SK-N-SH treated with all-trans-retinoic acid at 6 μM for 48 hours (cell line): ENCODE measurements at regions not wholly inside any gene's neighbourhood (a gene's known extent, or its start where the extent isn't known, plus 50 kb on each side); places are given as distances from the start of the nearest gene placed in this dataset.

Experiments
- ATAC-seq: fragments of 200-7000 bp; cut with Tn5 transposase; 3 replicates; pipeline ENCODE4 v1.9.1; 2020; ENCODE audit warnings: mild to moderate bottlenecking, moderate library complexity
- ARNTL ChIP-seq: fragments of 450-650 bp; formaldehyde crosslinking; IDR thresholded peaks from 2 replicates; pipeline ENCODE4 v1.5.0; 2020; ENCODE audit warnings: low read depth, mild to moderate bottlenecking, moderate library complexity, borderline replicate concordance
- BACH2 ChIP-seq: fragments of 250-450 bp; sonication (Bioruptor Pico); IDR thresholded peaks from 2 replicates; pipeline ENCODE4 v1.9.0; 2021; ENCODE audit warnings: mild to moderate bottlenecking, borderline replicate concordance
- CSDC2 ChIP-seq: fragments of 250-450 bp; sonication (Bioruptor Pico); IDR thresholded peaks from 2 replicates; pipeline ENCODE4 v1.5.0; 2020; ENCODE audit warnings: mild to moderate bottlenecking, moderate library complexity
- ESRRG ChIP-seq: fragments of 250-450 bp; sonication (Bioruptor Pico); IDR thresholded peaks from 2 replicates; pipeline ENCODE4 v1.6.1; 2021; ENCODE audit warnings: mild to moderate bottlenecking
- GLIS3 ChIP-seq: fragments of 250-450 bp; sonication (Bioruptor Pico); IDR thresholded peaks from 2 replicates; pipeline ENCODE4 v1.5.0; 2020; ENCODE audit warnings: mild to moderate bottlenecking, moderate library complexity
- ISL1 ChIP-seq: fragments of 250-450 bp; sonication (Bioruptor Pico); IDR thresholded peaks from 2 replicates; pipeline ENCODE4 v2.1.2; 2022; ENCODE audit warnings: mild to moderate bottlenecking, moderate library complexity
- OSR1 ChIP-seq: fragments of 250-450 bp; sonication (Bioruptor Pico); IDR thresholded peaks from 2 replicates; pipeline ENCODE4 v1.8.0; 2022; ENCODE audit warnings: moderate library complexity, mild to moderate bottlenecking, inconsistent platforms
- RARB ChIP-seq: fragments of 250-450 bp; sonication (Bioruptor Pico); IDR thresholded peaks from 2 replicates; pipeline ENCODE4 v1.8.0; 2021; ENCODE audit warnings: mild to moderate bottlenecking, moderate library complexity
- SNAI2 ChIP-seq: fragments of 250-450 bp; sonication (Bioruptor Pico); IDR thresholded peaks from 2 replicates; pipeline ENCODE4 v1.5.0; 2020; ENCODE audit warnings: mild to moderate bottlenecking, moderate library complexity
- TCF4 ChIP-seq: fragments of 250-450 bp; sonication (Bioruptor Pico); IDR thresholded peaks from 2 replicates; pipeline ENCODE4 v1.8.0; 2021; ENCODE audit warnings: mild to moderate bottlenecking, moderate library complexity, borderline replicate concordance
- ZC3H10 ChIP-seq: fragments of 250-450 bp; sonication (Bioruptor Pico); IDR thresholded peaks from 2 replicates; pipeline ENCODE4 v1.5.1; 2021; ENCODE audit warnings: mild to moderate bottlenecking, moderate library complexity
- ZFP3 ChIP-seq: fragments of 250-450 bp; sonication (Bioruptor Pico); IDR thresholded peaks from 2 replicates; pipeline ENCODE4 v1.5.0; 2020; ENCODE audit warnings: mild to moderate bottlenecking, moderate library complexity
- ZFP30 ChIP-seq: fragments of 450-650 bp; formaldehyde crosslinking; IDR thresholded peaks from 2 replicates; pipeline ENCODE4 v1.5.0; 2022; ENCODE audit warnings: mild to moderate bottlenecking, moderate library complexity
- ZNF565 ChIP-seq: fragments of 450-650 bp; formaldehyde crosslinking; conservative IDR thresholded peaks from 2 replicates; pipeline ENCODE4 v1.5.0; 2020; ENCODE audit warnings: low read depth, mild to moderate bottlenecking, moderate library complexity
- ZNF70 ChIP-seq: fragments of 450-650 bp; formaldehyde crosslinking; IDR thresholded peaks from 2 replicates; pipeline ENCODE4 v1.5.0; 2020; ENCODE audit warnings: mild to moderate bottlenecking, moderate library complexity
- ZNF8 ChIP-seq: fragments of 450-650 bp; formaldehyde crosslinking; IDR thresholded peaks from 2 replicates; pipeline ENCODE4 v1.5.0; 2020; ENCODE audit warnings: mild to moderate bottlenecking, moderate library complexity
- TF ChIP-seq, protein P1 (sequence below): fragments of 250-450 bp; sonication (Bioruptor Pico); IDR thresholded peaks from 2 replicates; pipeline ENCODE4 v1.5.0; 2020; ENCODE audit warnings: mild to moderate bottlenecking, moderate library complexity
- TF ChIP-seq, protein P2 (sequence below): fragments of 250-450 bp; sonication (Bioruptor Pico); IDR thresholded peaks from 2 replicates; pipeline ENCODE4 v1.8.0; 2020; ENCODE audit warnings: mild to moderate bottlenecking, moderate library complexity, borderline replicate concordance
- TF ChIP-seq, protein P3 (sequence below): fragments of 250-450 bp; sonication (Bioruptor Pico); IDR thresholded peaks from 2 replicates; pipeline ENCODE4 v1.5.1; 2020; ENCODE audit warnings: low read depth, mild to moderate bottlenecking, moderate library complexity
- TF ChIP-seq, protein P4 (sequence below): fragments of 250-450 bp; sonication (Bioruptor Pico); IDR thresholded peaks from 2 replicates; pipeline ENCODE4 v1.8.0; 2021; ENCODE audit warnings: low read depth, mild to moderate bottlenecking, moderate library complexity, borderline replicate concordance

DNA sequence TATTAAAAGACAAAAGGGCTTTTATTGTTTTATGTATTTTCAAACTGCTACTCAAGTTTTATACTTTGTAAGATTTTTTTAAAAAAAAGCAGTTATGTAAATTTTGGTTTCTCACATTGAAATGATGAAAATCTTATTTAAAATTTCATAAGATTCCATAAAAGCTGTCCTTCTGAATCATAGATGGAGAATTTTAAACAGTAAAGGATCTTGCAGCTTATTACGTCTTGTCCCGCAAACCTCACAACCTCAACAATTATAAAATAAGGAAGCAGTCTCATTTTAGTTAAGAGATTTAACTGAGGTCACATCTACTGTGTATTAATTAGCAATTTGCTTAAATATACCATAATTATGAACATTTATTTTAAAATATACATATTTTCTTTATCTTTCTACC lies 581.0 kb upstream of the SPRY2 start:
- TF ChIP-seq, protein P1, sequence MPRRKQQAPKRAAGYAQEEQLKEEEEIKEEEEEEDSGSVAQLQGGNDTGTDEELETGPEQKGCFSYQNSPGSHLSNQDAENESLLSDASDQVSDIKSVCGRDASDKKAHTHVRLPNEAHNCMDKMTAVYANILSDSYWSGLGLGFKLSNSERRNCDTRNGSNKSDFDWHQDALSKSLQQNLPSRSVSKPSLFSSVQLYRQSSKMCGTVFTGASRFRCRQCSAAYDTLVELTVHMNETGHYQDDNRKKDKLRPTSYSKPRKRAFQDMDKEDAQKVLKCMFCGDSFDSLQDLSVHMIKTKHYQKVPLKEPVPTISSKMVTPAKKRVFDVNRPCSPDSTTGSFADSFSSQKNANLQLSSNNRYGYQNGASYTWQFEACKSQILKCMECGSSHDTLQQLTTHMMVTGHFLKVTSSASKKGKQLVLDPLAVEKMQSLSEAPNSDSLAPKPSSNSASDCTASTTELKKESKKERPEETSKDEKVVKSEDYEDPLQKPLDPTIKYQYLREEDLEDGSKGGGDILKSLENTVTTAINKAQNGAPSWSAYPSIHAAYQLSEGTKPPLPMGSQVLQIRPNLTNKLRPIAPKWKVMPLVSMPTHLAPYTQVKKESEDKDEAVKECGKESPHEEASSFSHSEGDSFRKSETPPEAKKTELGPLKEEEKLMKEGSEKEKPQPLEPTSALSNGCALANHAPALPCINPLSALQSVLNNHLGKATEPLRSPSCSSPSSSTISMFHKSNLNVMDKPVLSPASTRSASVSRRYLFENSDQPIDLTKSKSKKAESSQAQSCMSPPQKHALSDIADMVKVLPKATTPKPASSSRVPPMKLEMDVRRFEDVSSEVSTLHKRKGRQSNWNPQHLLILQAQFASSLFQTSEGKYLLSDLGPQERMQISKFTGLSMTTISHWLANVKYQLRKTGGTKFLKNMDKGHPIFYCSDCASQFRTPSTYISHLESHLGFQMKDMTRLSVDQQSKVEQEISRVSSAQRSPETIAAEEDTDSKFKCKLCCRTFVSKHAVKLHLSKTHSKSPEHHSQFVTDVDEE (CRISPR knock-in tag), result no peak
- TF ChIP-seq, protein P2, sequence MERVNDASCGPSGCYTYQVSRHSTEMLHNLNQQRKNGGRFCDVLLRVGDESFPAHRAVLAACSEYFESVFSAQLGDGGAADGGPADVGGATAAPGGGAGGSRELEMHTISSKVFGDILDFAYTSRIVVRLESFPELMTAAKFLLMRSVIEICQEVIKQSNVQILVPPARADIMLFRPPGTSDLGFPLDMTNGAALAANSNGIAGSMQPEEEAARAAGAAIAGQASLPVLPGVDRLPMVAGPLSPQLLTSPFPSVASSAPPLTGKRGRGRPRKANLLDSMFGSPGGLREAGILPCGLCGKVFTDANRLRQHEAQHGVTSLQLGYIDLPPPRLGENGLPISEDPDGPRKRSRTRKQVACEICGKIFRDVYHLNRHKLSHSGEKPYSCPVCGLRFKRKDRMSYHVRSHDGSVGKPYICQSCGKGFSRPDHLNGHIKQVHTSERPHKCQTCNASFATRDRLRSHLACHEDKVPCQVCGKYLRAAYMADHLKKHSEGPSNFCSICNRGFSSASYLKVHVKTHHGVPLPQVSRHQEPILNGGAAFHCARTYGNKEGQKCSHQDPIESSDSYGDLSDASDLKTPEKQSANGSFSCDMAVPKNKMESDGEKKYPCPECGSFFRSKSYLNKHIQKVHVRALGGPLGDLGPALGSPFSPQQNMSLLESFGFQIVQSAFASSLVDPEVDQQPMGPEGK (CRISPR knock-in tag), result no peak
- TF ChIP-seq ESRRG (CRISPR knock-in tag), result no peak
- TF ChIP-seq GLIS3 (CRISPR knock-in tag), result no peak
- no peak for TF ChIP-seq ISL1 (CRISPR knock-in tag)
- TF ChIP-seq CSDC2 (CRISPR knock-in tag), result no peak
- no peak for ATAC-seq

DNA sequence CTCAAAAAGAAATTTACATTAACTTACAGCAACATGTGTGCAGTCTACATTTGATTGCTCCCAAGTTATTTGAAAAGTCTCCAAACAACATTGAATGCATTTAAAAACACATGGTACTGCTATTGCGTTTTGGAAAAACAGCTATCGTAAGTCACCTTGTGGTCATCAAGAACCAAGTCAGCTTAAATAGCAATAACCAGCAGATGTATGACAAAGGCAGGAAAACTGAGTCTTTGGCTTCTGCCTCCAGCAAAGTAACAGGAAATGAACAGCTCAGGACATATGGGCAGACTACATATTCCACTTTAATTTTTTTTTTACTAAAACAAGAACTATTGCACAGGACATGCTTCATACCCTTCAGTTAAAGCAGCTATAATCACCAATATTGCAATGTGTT lies 580.6 kb upstream of the SPRY2 start:
- no peak for TF ChIP-seq BACH2 (CRISPR knock-in tag)
- TF ChIP-seq, protein P3, sequence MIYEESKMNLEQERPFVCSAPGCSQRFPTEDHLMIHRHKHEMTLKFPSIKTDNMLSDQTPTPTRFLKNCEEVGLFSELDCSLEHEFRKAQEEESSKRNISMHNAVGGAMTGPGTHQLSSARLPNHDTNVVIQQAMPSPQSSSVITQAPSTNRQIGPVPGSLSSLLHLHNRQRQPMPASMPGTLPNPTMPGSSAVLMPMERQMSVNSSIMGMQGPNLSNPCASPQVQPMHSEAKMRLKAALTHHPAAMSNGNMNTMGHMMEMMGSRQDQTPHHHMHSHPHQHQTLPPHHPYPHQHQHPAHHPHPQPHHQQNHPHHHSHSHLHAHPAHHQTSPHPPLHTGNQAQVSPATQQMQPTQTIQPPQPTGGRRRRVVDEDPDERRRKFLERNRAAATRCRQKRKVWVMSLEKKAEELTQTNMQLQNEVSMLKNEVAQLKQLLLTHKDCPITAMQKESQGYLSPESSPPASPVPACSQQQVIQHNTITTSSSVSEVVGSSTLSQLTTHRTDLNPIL (CRISPR knock-in tag), result no peak
- TF ChIP-seq ZC3H10, result no peak
- TF ChIP-seq, protein P4, sequence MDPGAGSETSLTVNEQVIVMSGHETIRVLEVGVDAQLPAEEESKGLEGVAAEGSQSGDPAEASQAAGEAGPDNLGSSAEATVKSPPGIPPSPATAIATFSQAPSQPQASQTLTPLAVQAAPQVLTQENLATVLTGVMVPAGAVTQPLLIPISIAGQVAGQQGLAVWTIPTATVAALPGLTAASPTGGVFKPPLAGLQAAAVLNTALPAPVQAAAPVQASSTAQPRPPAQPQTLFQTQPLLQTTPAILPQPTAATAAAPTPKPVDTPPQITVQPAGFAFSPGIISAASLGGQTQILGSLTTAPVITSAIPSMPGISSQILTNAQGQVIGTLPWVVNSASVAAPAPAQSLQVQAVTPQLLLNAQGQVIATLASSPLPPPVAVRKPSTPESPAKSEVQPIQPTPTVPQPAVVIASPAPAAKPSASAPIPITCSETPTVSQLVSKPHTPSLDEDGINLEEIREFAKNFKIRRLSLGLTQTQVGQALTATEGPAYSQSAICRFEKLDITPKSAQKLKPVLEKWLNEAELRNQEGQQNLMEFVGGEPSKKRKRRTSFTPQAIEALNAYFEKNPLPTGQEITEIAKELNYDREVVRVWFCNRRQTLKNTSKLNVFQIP, result no peak
- no peak for TF ChIP-seq ZFP3 (CRISPR knock-in tag)
- TF ChIP-seq OSR1 (CRISPR knock-in tag), result no peak
- TF ChIP-seq ZNF8 (CRISPR knock-in tag), result no peak
- no peak for TF ChIP-seq RARB (CRISPR knock-in tag)
- no peak for TF ChIP-seq ZNF70
- TF ChIP-seq ZFP30 (CRISPR knock-in tag), result no peak
- no peak for TF ChIP-seq ARNTL (CRISPR knock-in tag)
- TF ChIP-seq TCF4, result no peak
- TF ChIP-seq SNAI2 (CRISPR knock-in tag), result no peak
- TF ChIP-seq, protein P2 (CRISPR knock-in tag), result no peak
- no peak for TF ChIP-seq GLIS3 (CRISPR knock-in tag)
- ATAC-seq, result no peak

DNA sequence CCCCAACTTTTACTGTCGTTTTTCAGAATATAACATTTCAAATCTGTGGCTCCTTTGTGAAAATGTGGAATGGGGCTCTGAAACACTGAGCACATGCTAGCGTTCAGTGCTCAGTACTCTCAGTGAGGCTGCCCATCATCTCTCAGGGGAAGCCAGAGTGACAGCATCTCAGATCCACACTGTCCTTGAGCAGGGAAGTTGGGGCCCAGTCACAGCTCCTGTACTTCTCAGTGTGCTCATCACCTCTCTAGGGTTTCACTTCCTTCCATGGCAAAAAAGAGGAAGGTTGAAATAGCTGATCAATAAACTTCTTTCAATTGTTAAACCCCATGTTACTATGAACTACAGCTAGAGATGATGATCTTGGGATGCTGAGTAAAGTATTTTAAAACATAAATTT lies 565.9 kb upstream of the SPRY2 start:
- ATAC-seq, result no peak
- TF ChIP-seq, protein P3 (CRISPR knock-in tag), result no peak
- TF ChIP-seq ZC3H10 (no peak), ZNF565 (CRISPR knock-in tag) (no peak), GLIS3 (CRISPR knock-in tag) (no peak), ZNF70 (no peak), RARB (CRISPR knock-in tag) (no peak)
- TF ChIP-seq, all 23 proteins: peak for 0
